Activated CD8-positive, alpha-beta memory T cell treated with anti-CD3 and anti-CD28 coated beads, Interleukin-2, amount 10 ng/mL, durations not matched to agents 7 days and 5 days (primary cell): ENCODE measurements at regions not wholly inside any gene's neighbourhood (a gene's known extent, or its start where the extent isn't known, plus 50 kb on each side); places are given as distances from the start of the nearest gene placed in this dataset.
"Not testable (repeated sequence)": the region's sequence is repeated elsewhere in the genome, so short reads cannot be mapped to it uniquely, and the experiment has no call there.

Source experiments
- ATAC-seq: fragments of 150-1000 bp; cut with Tn5 transposase; one replicate; pipeline ENCODE4 v1.10.0; 2021; ENCODE audit warnings: moderate library complexity
- CTCF ChIA-PET: fragments of 350-600 bp; sonication (Branson Sonifier 250); formaldehyde crosslinking; loops from one replicate; lab custom pipeline; 2021; ENCODE audit warnings: antibody characterized with exemption; lab: Charles Lee
- DNase-seq: peaks from one replicate; pipeline ENCODE4 v3.0.0-alpha.2; 2020
- H3K27ac Mint-ChIP-seq: one replicate; pipeline ENCODE4 v1.8.0; 2021; ENCODE audit warnings: mild to moderate bottlenecking, mixed read lengths
- H3K27me3 Mint-ChIP-seq: one replicate; pipeline ENCODE4 v1.8.0; 2021; ENCODE audit warnings: mixed read lengths
- H3K36me3 Mint-ChIP-seq: one replicate; pipeline ENCODE4 v1.8.0; 2021; ENCODE audit warnings: mild to moderate bottlenecking, mixed read lengths
- H3K4me1 Mint-ChIP-seq: one replicate; pipeline ENCODE4 v1.8.0; 2021; ENCODE audit warnings: mixed read lengths
- H3K4me3 Mint-ChIP-seq: one replicate; pipeline ENCODE4 v1.8.0; 2021; ENCODE audit warnings: mild to moderate bottlenecking, moderate library complexity, mixed read lengths
- H3K9me3 Mint-ChIP-seq: one replicate; pipeline ENCODE4 v1.8.0; 2022; ENCODE audit warnings: low read depth, mixed read lengths

DNA sequence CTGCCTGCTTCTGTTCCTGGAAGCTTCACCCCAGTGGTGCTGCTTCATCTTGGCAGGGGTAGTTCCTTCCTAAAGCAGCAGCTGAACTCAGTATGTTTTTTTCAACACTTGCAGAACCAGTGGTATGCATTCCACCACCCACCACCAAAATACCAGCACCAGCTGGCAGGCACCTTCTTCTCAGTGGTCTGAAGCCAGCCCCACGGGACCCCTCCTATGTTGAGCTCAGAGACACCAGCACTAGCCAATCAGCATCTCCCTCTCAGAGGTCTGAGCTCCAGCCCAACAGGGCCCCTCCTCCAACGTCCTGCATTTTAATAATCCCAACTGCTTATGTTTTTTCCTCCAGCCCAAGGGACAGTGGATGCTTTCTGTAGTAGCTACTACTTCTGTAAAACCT, 299.6 kb upstream of the CCL2 start:
- DNase-seq, result no peak
- Mint-ChIP-seq H3K9me3 (peaks cover 8% of the 10 kb centered on the region), H3K4me1 (no peaks in the 10 kb centered on the region), H3K36me3 (no peaks in the 10 kb centered on the region), H3K27ac (no peak overlapping the region), H3K27me3 (peaks cover 23% of the 10 kb centered on the region), H3K4me3 (no peak overlapping the region)
- CTCF ChIA-PET, result no interaction called here
- no peak for ATAC-seq

DNA sequence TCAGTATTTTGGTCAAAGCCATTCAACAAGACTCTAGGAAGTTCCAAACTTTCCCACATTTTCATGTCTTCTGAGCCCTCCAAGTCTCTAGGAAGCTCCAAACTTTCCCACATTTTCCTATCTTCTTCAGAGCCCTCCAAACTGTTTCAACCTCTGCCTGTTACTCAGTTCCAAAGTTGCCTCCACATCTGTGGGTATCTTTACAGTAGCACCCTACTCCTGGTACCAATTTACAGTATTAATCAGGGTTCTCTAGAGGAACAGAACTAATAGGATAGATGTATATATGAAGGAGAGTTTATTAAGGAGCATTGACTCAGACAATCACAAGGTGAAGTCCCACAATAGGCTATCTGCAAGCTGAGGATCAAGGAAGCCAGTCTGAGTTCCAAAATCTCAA, 296.0 kb upstream of the CCL2 start:
- H3K27me3 Mint-ChIP-seq, result peaks cover 18% of the 10 kb centered on the region
- CTCF ChIA-PET, DNase-seq, H3K27ac Mint-ChIP-seq, H3K4me1 Mint-ChIP-seq, H3K9me3 Mint-ChIP-seq, ATAC-seq, H3K4me3 Mint-ChIP-seq, H3K36me3 Mint-ChIP-seq: not testable (repeated sequence)

DNA sequence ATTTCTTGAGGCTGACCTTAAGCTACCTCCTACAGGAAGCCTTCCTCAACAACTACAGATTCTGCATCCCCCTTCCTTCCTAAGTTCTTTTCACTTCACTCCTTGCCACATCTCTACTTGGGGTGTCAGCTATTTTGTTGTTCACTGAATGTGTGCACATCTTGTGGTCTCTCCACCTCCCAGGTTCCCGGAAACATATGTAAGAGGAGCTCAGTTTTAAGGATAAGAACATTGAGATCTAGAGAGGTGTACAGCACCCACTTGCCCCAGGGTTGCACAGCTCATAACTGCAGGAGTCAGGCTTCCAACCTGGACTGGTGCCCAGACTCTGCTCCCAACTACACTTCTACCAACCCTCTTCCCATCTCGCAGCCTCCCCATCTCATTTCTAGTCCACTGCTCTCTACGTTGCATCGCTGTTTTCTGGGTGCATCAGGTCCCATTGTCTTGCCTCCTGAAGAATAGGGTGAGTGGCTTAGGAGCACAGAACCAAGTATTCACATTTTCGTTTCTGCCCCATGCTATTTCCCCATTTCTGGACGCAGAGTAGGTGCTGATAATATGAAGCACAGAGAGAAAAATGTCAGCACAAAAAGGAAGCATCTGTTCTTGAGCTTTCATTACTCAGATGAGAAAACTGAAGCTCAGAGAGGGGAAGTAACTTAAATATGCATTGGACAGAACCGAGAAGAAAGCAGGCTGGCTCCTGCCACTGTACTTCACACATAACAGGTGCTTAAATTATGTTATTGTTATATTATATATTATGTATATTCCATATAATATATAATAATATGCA, 292.0 kb upstream of the CCL2 start:
- H3K36me3 Mint-ChIP-seq, result no peaks in the 10 kb centered on the region
- peaks cover 8% of the 10 kb centered on the region for H3K9me3 Mint-ChIP-seq
- CTCF ChIA-PET, result interaction anchor here (1.0 to 1.5 kb wide), 2 partner anchors 62 to 185 kb away, joined by 4 read pairs; no protein-coding TSS in a partner anchor
- DNase-seq (no peak), ATAC-seq (no peak)
- H3K27ac Mint-ChIP-seq, result no peak overlapping the region
- peaks cover 2% of the 10 kb centered on the region for H3K27me3 Mint-ChIP-seq
- peaks cover 25% of the 10 kb centered on the region for H3K4me1 Mint-ChIP-seq
- H3K4me3 Mint-ChIP-seq, result no peak overlapping the region

DNA sequence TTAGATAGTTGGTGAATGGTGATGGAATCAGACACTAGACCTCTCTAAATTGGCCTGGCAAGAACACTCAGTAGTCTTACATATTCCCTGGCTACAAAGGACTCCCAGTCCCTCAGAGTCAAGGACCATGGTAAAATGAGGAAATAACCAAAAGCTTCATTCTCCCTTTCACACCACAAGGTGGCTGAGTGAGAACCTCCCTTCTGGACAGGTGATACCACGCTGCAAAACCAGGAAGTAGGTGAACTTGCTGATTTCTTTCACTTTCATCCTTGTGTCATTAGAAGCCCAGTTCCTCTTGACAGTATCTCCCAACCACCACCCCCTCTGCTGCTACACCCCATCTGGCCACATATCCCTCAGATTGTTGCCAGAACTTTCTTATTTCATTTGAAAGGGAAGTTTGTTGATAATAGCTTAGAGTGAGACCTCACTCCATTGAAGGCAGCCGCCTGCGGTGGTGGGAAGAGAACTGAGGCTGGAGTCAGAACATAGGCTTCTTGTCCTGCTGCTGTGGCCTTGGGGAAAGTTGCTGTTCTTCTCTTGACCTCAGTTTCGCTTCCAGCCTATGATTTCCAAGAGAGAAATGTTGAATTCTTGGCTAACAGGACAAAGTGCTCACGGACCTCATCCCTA, 290.6 kb upstream of the CCL2 start:
- Mint-ChIP-seq H3K27ac (peak overlapping the region; percentile 38), H3K4me1 (peaks cover 39% of the 10 kb centered on the region), H3K9me3 (peaks cover 3% of the 10 kb centered on the region), H3K36me3 (no peaks in the 10 kb centered on the region), H3K27me3 (no peaks in the 10 kb centered on the region), H3K4me3 (peak overlapping the region; percentile 7)
- DNase-seq (peak; percentile 64), ATAC-seq (peak; percentile 72)
- CTCF ChIA-PET, result interaction anchor here (1.0 to 1.7 kb wide), 6 partner anchors 9 to 180 kb away, joined by 3 to 4 read pairs (median 4); no protein-coding TSS in a partner anchor

DNA sequence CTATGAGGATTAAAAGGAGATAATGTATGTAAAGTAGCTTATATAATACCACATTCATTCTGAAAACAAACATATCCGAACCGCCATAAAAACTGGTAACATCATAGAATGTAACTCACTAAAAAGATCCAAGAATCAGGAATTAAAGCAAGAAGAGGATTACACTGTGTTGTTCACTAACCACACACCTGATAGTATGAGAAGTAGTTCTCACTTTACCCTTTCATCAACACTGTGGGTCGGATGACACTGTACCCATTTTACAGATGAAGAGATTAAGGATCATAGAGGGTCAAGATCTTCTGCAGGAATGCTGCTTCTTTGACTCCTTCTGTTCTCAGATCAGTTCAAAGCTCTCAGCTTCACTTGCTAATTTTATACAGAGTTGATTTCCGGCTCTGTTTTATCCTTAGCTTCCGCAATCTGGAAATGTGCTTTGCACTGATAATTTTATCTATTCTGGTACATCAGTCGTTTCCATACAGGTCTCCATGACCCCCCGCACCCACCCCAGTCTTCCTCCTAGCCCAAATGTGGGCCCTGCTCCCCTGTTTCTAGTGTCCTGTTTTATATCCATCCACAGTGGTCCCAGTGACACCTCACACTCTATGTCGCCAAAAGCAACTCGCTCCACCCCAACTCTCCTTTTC, 288.6 kb upstream of the CCL2 start:
- Mint-ChIP-seq H3K27ac (no peak overlapping the region), H3K4me1 (peaks cover 41% of the 10 kb centered on the region), H3K9me3 (no peaks in the 10 kb centered on the region), H3K4me3 (no peak overlapping the region), H3K36me3 (no peaks in the 10 kb centered on the region), H3K27me3 (peaks cover 5% of the 10 kb centered on the region)
- DNase-seq (no peak), ATAC-seq (no peak)
- CTCF ChIA-PET, result no interaction called here

DNA sequence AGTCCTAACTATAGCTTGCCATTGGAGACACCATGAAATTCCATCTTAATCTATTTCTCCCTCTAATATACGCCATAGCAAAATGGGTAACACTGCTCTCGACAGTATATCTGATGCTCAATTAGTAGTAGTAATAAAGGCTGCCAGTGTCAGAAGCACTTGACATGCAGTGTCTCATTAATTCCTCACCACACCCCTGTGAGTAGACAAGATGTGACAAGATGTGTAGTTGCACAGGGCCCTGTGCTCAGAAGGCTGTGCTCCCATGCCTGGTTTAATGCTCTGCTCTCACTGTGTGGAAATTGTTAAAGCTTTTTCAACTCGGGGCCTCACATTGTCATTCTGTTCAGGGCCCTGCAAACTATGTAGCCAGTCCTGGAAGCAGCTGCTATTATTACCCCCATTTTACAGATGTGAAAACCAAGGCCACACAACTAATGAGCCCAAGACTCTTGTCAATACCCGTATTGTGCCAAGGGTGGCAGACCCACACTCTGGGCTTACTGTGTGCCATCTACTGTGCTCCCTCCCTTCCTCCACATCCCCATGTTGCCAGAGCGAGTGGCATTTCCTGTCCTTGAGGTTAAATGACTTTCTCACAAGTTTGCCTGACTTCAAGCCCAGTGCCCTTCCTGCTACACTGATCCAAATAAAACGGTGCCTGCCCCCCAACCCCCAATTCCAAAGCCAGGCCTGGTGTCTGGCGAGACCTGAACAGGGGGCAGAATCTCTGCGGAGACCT, 287.3 kb upstream of the CCL2 start:
- peak; percentile 53 for DNase-seq
- Mint-ChIP-seq H3K4me1 (peaks cover 39% of the 10 kb centered on the region), H3K4me3 (no peak overlapping the region), H3K27ac (peak overlapping the region; percentile 74), H3K27me3 (peaks cover 8% of the 10 kb centered on the region), H3K36me3 (no peaks in the 10 kb centered on the region), H3K9me3 (no peaks in the 10 kb centered on the region)
- ATAC-seq, result no peak
- CTCF ChIA-PET, result no interaction called here

DNA sequence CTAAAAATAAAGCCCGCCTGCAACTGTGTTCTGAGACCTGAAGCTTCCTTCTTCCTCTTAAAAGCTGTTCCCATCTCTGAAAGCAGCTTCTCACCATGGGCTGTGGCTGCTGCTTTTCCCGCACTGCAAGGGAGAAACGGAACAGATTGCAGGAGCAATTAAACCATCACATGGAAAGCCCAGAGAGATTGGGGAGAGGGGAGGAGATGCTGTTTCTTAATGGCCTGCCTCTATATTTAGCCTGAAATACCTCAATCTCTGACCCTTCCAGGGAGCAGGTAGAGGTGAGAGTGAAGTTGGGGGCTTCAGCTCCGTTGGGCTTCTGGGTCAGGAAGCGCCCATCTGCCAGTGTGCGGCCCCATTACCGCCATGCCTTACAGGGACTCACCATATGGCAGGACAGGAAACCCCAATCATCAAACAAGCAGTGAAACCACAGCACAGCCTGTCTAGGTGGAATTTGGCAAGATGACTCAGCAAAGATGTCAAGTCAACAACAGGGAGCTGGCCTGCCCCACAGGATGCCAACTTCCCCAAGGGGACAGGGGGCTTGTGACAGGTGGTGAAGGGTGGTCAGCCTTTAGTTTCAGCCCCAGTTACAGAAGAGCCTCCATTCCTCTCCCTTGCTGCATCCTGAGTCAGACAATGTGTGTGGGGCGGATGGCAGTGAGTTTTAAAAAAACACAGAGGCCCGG, 286.6 kb upstream of the CCL2 start:
- Mint-ChIP-seq H3K36me3 (no peaks in the 10 kb centered on the region), H3K4me1 (peaks cover 34% of the 10 kb centered on the region), H3K27me3 (peaks cover 10% of the 10 kb centered on the region), H3K4me3 (no peak overlapping the region), H3K9me3 (no peaks in the 10 kb centered on the region), H3K27ac (peak overlapping the region; percentile 74)
- DNase-seq (peak; percentile 85), ATAC-seq (peak; percentile 83)
- CTCF ChIA-PET, result no interaction called here

DNA sequence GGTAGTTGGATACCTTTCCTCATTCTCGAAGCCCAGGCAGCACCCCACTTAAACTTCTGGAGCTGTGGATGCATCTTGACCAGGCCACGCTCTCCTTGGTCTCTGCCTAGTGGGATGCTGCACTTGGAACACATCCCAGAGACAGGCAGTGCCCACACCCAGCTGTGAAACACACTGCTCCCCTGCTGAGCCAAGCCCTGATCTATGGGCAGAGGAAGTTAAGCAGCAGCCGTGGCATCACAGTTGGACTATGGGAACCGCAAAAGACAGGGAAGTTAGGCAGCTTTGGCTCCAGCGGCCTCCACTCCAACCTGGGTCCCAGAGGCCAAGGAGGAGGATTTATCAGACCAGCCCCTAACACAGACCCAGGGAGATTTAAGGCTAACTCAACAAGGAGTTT, 284.8 kb upstream of the CCL2 start:
- H3K4me1 Mint-ChIP-seq, result peaks cover 24% of the 10 kb centered on the region
- H3K4me3 Mint-ChIP-seq, result no peak overlapping the region
- peaks cover 22% of the 10 kb centered on the region for H3K27me3 Mint-ChIP-seq
- H3K27ac Mint-ChIP-seq, result no peak overlapping the region
- no peaks in the 10 kb centered on the region for H3K9me3 Mint-ChIP-seq
- no peaks in the 10 kb centered on the region for H3K36me3 Mint-ChIP-seq
- ATAC-seq (no peak), DNase-seq (no peak)
- CTCF ChIA-PET, result no interaction called here

DNA sequence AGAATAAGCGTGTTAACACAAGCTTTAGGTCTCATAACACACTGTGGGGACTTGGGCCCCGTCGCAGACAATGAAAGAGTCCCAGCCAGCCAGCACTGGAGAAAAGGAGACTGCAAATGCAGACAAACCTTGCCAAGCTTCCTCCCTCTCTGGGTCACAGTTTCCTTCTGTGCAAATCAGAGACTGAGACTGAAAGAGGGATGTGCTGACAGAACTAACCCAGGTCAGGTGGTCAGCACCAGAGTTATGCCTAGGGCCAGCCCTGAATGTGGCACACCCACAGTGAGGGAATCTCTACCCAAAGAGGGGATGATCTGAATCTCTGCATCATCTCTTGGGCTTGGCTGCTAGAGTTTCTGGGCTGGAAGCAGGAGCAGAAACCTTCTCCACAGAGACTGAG, 282.3 kb upstream of the CCL2 start:
- H3K27me3 Mint-ChIP-seq, result peaks cover 27% of the 10 kb centered on the region
- peaks cover 19% of the 10 kb centered on the region for H3K4me1 Mint-ChIP-seq
- H3K36me3 Mint-ChIP-seq, result no peaks in the 10 kb centered on the region
- H3K4me3 Mint-ChIP-seq, result no peak overlapping the region
- CTCF ChIA-PET, result interaction anchor here (1.1 kb wide), 1 partner anchor 8 kb away, joined by 3 read pairs; no protein-coding TSS in a partner anchor
- DNase-seq, result no peak
- ATAC-seq, result no peak
- H3K27ac Mint-ChIP-seq, result no peak overlapping the region
- H3K9me3 Mint-ChIP-seq, result no peaks in the 10 kb centered on the region

DNA sequence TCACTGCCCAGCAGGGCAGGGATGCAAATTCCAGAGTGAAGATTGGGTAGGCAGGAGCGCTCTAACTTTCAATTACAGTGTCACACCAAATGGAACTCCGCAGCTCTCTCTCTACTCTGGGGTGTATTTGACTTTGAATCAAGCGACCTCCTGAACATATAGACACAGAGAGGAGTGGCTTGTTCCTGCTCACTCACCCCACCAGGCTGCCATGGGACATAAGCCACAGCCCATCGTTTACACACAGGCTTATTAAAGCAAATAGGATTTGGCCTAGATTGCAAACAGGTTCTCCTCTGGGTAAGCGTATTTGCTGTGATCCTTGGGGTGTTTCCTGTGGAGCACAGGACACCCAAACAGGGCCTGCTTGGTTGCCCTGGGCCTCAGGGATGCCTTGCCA, 281.6 kb upstream of the CCL2 start:
- peaks cover 12% of the 10 kb centered on the region for H3K4me1 Mint-ChIP-seq
- peaks cover 27% of the 10 kb centered on the region for H3K27me3 Mint-ChIP-seq
- H3K27ac Mint-ChIP-seq, result no peak overlapping the region
- DNase-seq (no peak), ATAC-seq (no peak)
- CTCF ChIA-PET, result interaction anchor here (1.1 kb wide), 1 partner anchor 9 kb away, joined by 3 read pairs; no protein-coding TSS in a partner anchor
- no peak overlapping the region for H3K4me3 Mint-ChIP-seq
- no peaks in the 10 kb centered on the region for H3K9me3 Mint-ChIP-seq
- no peaks in the 10 kb centered on the region for H3K36me3 Mint-ChIP-seq

DNA sequence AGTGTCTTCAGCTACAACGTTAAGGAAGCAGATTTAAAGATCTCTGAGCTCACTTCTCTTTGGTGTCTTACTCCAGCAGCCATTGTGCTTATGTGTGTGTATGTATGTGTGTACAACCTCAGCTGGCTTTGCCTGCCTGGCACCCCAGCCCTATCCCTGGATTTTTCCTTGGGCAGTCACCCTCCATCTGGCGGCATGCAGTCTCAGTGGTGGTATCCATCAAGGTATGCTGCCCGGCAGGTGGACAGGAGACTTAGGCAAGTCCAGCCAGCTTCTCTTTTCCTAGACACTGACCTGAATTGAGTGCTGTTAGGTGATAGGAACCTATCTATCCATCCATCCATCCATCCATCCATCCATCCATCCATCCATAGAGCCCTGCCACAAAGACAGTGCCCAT, 280.8 kb upstream of the CCL2 start:
- CTCF ChIA-PET, result no interaction called here
- DNase-seq, result peak; percentile 22
- Mint-ChIP-seq H3K4me1 (peaks cover 4% of the 10 kb centered on the region), H3K36me3 (no peaks in the 10 kb centered on the region), H3K27me3 (peaks cover 27% of the 10 kb centered on the region), H3K4me3 (no peak overlapping the region), H3K27ac (no peak overlapping the region), H3K9me3 (no peaks in the 10 kb centered on the region)
- no peak for ATAC-seq

DNA sequence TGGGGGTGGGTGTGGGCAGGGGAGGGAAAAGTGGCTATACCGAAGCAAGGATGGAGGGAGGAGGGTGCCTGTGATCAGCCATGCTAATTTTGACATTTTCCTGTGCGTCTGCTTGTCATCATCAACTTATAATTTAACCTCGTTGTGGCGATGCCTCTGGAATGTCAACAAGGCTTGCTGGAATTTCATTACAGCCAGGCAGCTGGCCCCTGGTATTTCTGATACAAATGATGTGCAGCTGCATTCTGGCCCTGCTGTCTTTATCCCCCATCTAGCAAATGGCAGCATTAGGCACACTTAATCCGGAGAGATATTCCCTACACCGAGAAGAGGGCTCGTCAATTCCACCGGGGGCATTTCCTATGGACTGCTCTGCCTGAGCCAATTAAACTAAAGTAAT, 278.3 kb upstream of the CCL2 start:
- no peaks in the 10 kb centered on the region for H3K4me1 Mint-ChIP-seq
- no peak overlapping the region for H3K4me3 Mint-ChIP-seq
- ATAC-seq (no peak), DNase-seq (peak; percentile 8)
- H3K27ac Mint-ChIP-seq, result no peak overlapping the region
- H3K9me3 Mint-ChIP-seq, result no peaks in the 10 kb centered on the region
- H3K27me3 Mint-ChIP-seq, result peaks cover 19% of the 10 kb centered on the region
- CTCF ChIA-PET, result no interaction called here
- no peaks in the 10 kb centered on the region for H3K36me3 Mint-ChIP-seq
